ENCODE measurements at regions not wholly inside any gene's neighbourhood (a gene's known extent, or its start where the extent isn't known, plus 50 kb on each side); places are given as distances from the start of the nearest gene placed in this dataset.

DNA sequence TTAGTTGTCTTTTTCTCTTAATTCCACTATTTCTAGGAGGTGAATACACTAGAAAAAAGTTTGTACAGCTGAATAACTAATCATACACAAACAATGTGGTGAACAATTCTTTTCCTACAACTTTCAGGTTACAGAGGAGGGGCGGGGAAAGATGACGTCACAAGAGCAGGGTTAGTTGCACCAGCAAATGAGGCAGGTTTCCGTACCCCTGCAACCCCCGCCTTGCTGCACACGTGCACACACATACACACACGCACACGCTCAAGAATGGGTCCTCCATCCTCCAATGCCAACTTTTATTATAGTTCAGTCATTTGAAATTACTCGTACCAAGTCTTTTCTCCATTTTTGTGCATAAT is 122.8 kb downstream of the ARL4C start:
- intact Hi-C loops (cut with DNase I): no loop called here
- no peak for ATAC-seq (ENCODE audit: low FRiP score)
- H3K4me3 ChIP-seq (ENCODE audit: low read length in 2 of 2): no peak overlapping the region
- no peaks in the 10 kb centered on the region for H3K27me3 ChIP-seq (ENCODE audit: control insufficient read depth in 1 of 2, insufficient read depth in 2 of 2, low read length in 1 of 2)
- H3K27ac ChIP-seq (ENCODE audit: low read depth in 1 of 2, low read length in 2 of 2): no peak overlapping the region
- H3K4me1 ChIP-seq (ENCODE audit: control insufficient read depth in 1 of 2, insufficient read depth in 2 of 2, low read length in 2 of 2): no peaks in the 10 kb centered on the region
- 87 to 90% methylated on average over 8 of the region's 8 CpGs for WGBS, 2 donors
- no peaks in the 10 kb centered on the region for H3K9me3 ChIP-seq (ENCODE audit: control insufficient read depth, low read length)
- H3K36me3 ChIP-seq (ENCODE audit: control insufficient read depth in 1 of 2, insufficient read depth in 2 of 2, low read length in 1 of 2): no peaks in the 10 kb centered on the region
- DNase-seq: no peak

DNA sequence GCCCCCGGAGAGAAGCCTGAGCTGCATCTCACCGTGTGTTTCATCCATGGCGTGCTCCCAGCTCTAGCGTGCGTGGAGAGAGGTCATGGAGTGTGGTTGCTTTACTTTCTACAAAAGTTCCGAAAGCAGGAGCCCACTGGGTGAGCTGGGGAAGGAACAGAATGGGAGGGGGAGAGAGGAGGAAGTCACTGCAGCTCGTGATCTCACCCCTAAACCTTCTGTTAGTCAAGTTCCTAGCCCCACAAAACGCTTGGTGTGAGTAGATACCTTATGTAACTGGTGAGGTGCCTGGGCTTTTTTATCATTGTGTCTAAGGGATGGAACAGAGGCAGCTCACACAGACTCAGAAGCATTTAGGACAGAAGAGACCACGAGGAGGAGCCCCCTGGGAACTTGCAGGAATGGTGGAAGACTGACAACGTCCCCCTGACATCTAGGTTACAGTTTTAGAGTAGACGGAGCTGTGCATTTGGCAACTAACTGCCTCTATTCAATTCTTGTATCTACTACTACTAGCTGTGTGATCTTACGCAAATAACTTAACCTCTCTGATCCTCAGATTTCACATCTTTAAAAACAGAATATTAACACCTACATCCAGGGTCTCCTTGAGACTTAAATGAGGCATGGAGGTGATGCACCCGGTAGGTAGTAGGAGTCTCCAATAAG is 123.3 kb downstream of the ARL4C start:
- no peaks in the 10 kb centered on the region for H3K36me3 ChIP-seq (ENCODE audit: control insufficient read depth in 1 of 2, insufficient read depth in 2 of 2, low read length in 1 of 2)
- no peaks in the 10 kb centered on the region for H3K9me3 ChIP-seq (ENCODE audit: control insufficient read depth, low read length)
- ATAC-seq (ENCODE audit: low FRiP score): no peak
- no peak overlapping the region for H3K4me3 ChIP-seq (ENCODE audit: low read length in 2 of 2)
- DNase-seq: no peak
- no peak overlapping the region for H3K27ac ChIP-seq (ENCODE audit: low read depth in 1 of 2, low read length in 2 of 2)
- intact Hi-C loops (cut with DNase I): no loop called here
- no peaks in the 10 kb centered on the region for H3K4me1 ChIP-seq (ENCODE audit: control insufficient read depth in 1 of 2, insufficient read depth in 2 of 2, low read length in 2 of 2)
- WGBS, 2 donors: 68 to 72% methylated on average over 13 of the region's 13 CpGs
- no peaks in the 10 kb centered on the region for H3K27me3 ChIP-seq (ENCODE audit: control insufficient read depth in 1 of 2, insufficient read depth in 2 of 2, low read length in 1 of 2)

DNA sequence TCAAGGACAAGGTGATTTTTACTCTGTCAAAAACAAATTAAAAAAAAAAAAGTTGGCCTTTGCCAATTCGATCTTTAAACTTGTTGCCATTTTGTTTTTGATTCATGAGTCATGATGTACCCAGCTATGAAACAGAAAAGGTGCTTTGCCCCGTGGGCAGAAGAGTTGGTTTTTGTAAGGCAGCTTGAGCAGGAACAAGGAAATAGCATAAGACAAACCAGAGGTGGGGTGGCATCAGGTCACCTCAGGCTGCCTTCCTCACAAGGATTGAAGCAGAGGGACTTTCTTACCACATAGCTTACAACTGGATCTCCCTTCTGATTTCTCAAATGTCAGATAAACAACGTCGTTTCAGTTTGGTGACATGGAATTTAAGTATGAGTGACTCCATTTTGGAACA is 123.8 kb downstream of the ARL4C start:
- H3K4me3 ChIP-seq (ENCODE audit: low read length in 2 of 2): no peak overlapping the region
- DNase-seq: no peak
- WGBS, 2 donors: 63 to 67% methylated on average over 4 of the region's 4 CpGs
- no peak overlapping the region for H3K27ac ChIP-seq (ENCODE audit: low read depth in 1 of 2, low read length in 2 of 2)
- no peaks in the 10 kb centered on the region for H3K9me3 ChIP-seq (ENCODE audit: control insufficient read depth, low read length)
- H3K36me3 ChIP-seq (ENCODE audit: control insufficient read depth in 1 of 2, insufficient read depth in 2 of 2, low read length in 1 of 2): no peaks in the 10 kb centered on the region
- H3K27me3 ChIP-seq (ENCODE audit: control insufficient read depth in 1 of 2, insufficient read depth in 2 of 2, low read length in 1 of 2): no peaks in the 10 kb centered on the region
- ATAC-seq (ENCODE audit: low FRiP score): no peak
- intact Hi-C loops (cut with DNase I): no loop called here
- H3K4me1 ChIP-seq (ENCODE audit: control insufficient read depth in 1 of 2, insufficient read depth in 2 of 2, low read length in 2 of 2): no peaks in the 10 kb centered on the region

DNA sequence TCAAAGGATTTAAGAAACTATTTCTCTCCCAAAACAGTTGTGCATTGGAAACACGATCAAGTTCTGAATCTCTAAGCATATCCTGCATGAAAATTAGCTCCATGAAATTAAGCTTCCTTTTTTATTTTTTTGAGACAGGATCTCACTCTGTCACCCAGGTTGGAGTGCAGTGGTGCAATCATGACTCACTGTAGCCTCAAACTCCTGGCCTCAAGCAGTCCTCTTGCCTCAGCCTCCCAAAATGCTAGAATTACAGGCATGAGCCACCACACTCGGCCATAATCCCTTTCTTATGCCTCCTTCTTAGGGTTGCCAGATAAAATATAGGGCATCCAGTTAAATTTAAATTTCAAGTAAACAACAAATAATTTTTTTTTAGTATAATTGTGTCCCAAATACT is 124.4 kb downstream of the ARL4C start:
- H3K36me3 ChIP-seq (ENCODE audit: control insufficient read depth in 1 of 2, insufficient read depth in 2 of 2, low read length in 1 of 2): no peaks in the 10 kb centered on the region
- intact Hi-C loops (cut with DNase I): no loop called here

DNA sequence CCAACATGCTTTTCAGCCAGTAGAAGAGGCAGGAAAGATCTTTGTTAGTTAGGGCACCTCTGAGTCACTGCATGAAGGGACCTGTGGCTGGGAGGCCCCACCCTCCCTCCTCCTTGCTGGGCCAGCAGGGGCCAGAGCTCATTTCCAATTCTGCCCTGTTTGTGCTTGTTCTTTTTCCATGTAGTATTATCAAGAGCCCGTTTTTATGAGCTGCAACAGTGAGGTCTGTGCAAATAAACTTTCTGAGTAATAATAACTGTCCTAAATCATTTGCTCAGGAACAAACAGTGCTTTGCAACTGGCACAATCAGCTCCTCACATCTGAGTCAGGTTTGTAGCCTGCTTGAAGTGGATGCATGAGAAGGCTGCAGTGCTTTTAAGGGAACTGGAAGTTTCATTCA is 128.0 kb downstream of the ARL4C start:
- Histone ChIP-seq H3K27ac (ENCODE audit: low read depth in 1 of 2, low read length in 2 of 2) (no peak overlapping the region), H3K9me3 (ENCODE audit: control insufficient read depth, low read length) (no peaks in the 10 kb centered on the region), H3K4me3 (ENCODE audit: low read length in 2 of 2) (no peak overlapping the region), H3K27me3 (ENCODE audit: control insufficient read depth in 1 of 2, insufficient read depth in 2 of 2, low read length in 1 of 2) (no peaks in the 10 kb centered on the region), H3K36me3 (ENCODE audit: control insufficient read depth in 1 of 2, insufficient read depth in 2 of 2, low read length in 1 of 2) (no peaks in the 10 kb centered on the region), H3K4me1 (ENCODE audit: control insufficient read depth in 1 of 2, insufficient read depth in 2 of 2, low read length in 2 of 2) (no peaks in the 10 kb centered on the region)
- ATAC-seq (ENCODE audit: low FRiP score) (peak; percentile 49), DNase-seq (peak in 1 of 2 donors; percentile 56)
- intact Hi-C loops (cut with DNase I): no loop called here
- 23 to 24% methylated on average over 1 of the region's 1 CpG for WGBS, 2 donors

More for the DNA sequence above, 124.4 kb downstream of the ARL4C start:
- no peak for DNase-seq
- WGBS, 2 donors: 73 to 77% methylated on average over 2 of the region's 2 CpGs
- Histone ChIP-seq H3K4me3 (ENCODE audit: low read length in 2 of 2) (no peak overlapping the region), H3K9me3 (ENCODE audit: control insufficient read depth, low read length) (no peaks in the 10 kb centered on the region), H3K27me3 (ENCODE audit: control insufficient read depth in 1 of 2, insufficient read depth in 2 of 2, low read length in 1 of 2) (no peaks in the 10 kb centered on the region), H3K4me1 (ENCODE audit: control insufficient read depth in 1 of 2, insufficient read depth in 2 of 2, low read length in 2 of 2) (no peaks in the 10 kb centered on the region), H3K27ac (ENCODE audit: low read depth in 1 of 2, low read length in 2 of 2) (no peak overlapping the region)
- ATAC-seq (ENCODE audit: low FRiP score): no peak

DNA sequence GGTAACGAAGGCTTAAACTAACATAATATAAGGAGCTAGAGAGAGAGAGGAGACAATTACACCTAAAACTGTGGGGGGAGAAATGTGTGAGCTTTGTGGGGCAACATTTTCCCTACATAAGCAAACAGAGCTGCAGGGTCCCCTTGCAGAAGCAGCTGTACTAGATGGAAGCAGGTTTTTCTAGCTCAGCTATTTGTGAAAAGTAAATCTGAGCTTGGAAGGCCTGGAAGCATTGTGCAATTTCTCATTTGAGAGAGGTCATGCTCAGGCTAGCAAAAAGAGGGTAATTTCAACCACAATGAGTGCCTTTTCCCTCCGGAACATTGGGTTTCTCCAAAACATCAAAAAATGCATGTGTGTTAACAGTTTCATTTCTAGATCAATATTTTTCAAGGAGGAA is 130.0 kb downstream of the ARL4C start:
- H3K36me3 ChIP-seq (ENCODE audit: control insufficient read depth in 1 of 2, insufficient read depth in 2 of 2, low read length in 1 of 2): no peaks in the 10 kb centered on the region
- H3K4me3 ChIP-seq (ENCODE audit: low read length in 2 of 2): no peak overlapping the region
- no peaks in the 10 kb centered on the region for H3K27me3 ChIP-seq (ENCODE audit: control insufficient read depth in 1 of 2, insufficient read depth in 2 of 2, low read length in 1 of 2)
- 80 to 82% methylated on average over 2 of the region's 2 CpGs for WGBS, 2 donors
- no peak for DNase-seq
- H3K27ac ChIP-seq (ENCODE audit: low read depth in 1 of 2, low read length in 2 of 2): no peak overlapping the region
- H3K4me1 ChIP-seq (ENCODE audit: control insufficient read depth in 1 of 2, insufficient read depth in 2 of 2, low read length in 2 of 2): no peaks in the 10 kb centered on the region
- no peaks in the 10 kb centered on the region for H3K9me3 ChIP-seq (ENCODE audit: control insufficient read depth, low read length)
- ATAC-seq (ENCODE audit: low FRiP score): no peak
- intact Hi-C loops (cut with DNase I): no loop called here

DNA sequence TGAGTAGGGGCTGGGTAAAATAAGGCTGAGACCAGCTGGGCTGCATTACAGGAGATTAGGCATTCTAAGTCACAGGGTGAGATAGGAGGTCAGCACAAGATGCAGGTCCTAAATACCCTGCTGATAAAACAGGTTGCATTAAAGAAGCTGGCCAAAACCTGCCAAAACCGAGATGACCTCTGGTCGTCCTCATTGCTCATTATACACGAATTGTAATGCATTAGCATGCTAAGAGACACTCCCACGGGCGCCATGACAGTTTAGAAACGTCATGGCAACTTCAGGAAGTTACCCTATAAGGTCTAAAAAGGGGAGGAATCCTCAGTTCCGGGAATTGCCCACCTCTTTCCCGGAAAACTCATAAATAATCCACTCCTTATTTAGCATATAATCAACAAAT is 132.2 kb downstream of the ARL4C start:
- Histone ChIP-seq H3K4me3 (ENCODE audit: low read length in 2 of 2) (no peak overlapping the region), H3K4me1 (ENCODE audit: control insufficient read depth in 1 of 2, insufficient read depth in 2 of 2, low read length in 2 of 2) (no peaks in the 10 kb centered on the region), H3K27ac (ENCODE audit: low read depth in 1 of 2, low read length in 2 of 2) (no peak overlapping the region), H3K36me3 (ENCODE audit: control insufficient read depth in 1 of 2, insufficient read depth in 2 of 2, low read length in 1 of 2) (no peaks in the 10 kb centered on the region), H3K9me3 (ENCODE audit: control insufficient read depth, low read length) (no peaks in the 10 kb centered on the region), H3K27me3 (ENCODE audit: control insufficient read depth in 1 of 2, insufficient read depth in 2 of 2, low read length in 1 of 2) (no peaks in the 10 kb centered on the region)
- 64 to 70% methylated on average over 8 of the region's 8 CpGs for WGBS, 2 donors
- DNase-seq (no peak), ATAC-seq (ENCODE audit: low FRiP score) (no peak)
- intact Hi-C loops (cut with DNase I): no loop called here

- no peak overlapping the region for H3K4me3 ChIP-seq (ENCODE audit: low read length in 2 of 2)
- H3K27ac ChIP-seq (ENCODE audit: low read depth in 1 of 2, low read length in 2 of 2): no peak overlapping the region
- no peak for DNase-seq
- intact Hi-C loops (cut with DNase I): no loop called here
- WGBS, 2 donors: 31 to 40% methylated on average over 10 of the region's 10 CpGs
- no peak for ATAC-seq (ENCODE audit: low FRiP score)
- H3K4me1 ChIP-seq (ENCODE audit: control insufficient read depth in 1 of 2, insufficient read depth in 2 of 2, low read length in 2 of 2): no peaks in the 10 kb centered on the region
- H3K9me3 ChIP-seq (ENCODE audit: control insufficient read depth, low read length): no peaks in the 10 kb centered on the region
- no peaks in the 10 kb centered on the region for H3K27me3 ChIP-seq (ENCODE audit: control insufficient read depth in 1 of 2, insufficient read depth in 2 of 2, low read length in 1 of 2)
- no peaks in the 10 kb centered on the region for H3K36me3 ChIP-seq (ENCODE audit: control insufficient read depth in 1 of 2, insufficient read depth in 2 of 2, low read length in 1 of 2)
Measured at GRCh38 chr2:234363647-234364294, 133.1 kb downstream of the ARL4C start.

DNA sequence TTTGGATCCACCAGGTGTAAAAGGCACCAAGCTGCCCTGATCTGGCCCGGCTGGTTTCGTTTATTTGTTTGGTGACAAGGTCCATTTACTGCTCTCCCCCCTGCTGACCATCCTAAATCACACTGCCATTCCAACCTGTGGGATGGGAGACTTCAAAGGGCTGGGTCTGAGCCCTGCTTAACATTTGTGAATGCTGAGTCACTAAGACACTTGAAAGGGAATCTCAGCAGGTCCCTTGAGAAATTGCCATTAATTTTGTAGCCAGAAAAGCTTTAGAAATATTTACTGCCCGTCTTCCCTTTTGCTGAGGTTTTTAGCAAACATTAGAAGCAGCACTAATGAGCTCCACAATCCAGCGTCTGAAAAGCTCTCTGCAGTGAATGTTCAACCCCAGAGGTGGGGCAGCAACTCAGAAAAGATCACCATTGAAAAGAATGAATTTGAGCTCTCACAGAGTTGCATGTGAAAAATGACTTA is 133.8 kb downstream of the ARL4C start:
- WGBS, 2 donors: 15 to 27% methylated on average over 4 of the region's 4 CpGs
- no peak for ATAC-seq (ENCODE audit: low FRiP score)
- Histone ChIP-seq H3K36me3 (ENCODE audit: control insufficient read depth in 1 of 2, insufficient read depth in 2 of 2, low read length in 1 of 2) (no peaks in the 10 kb centered on the region), H3K4me1 (ENCODE audit: control insufficient read depth in 1 of 2, insufficient read depth in 2 of 2, low read length in 2 of 2) (no peaks in the 10 kb centered on the region), H3K27me3 (ENCODE audit: control insufficient read depth in 1 of 2, insufficient read depth in 2 of 2, low read length in 1 of 2) (no peaks in the 10 kb centered on the region), H3K27ac (ENCODE audit: low read depth in 1 of 2, low read length in 2 of 2) (no peak overlapping the region), H3K4me3 (ENCODE audit: low read length in 2 of 2) (no peak overlapping the region), H3K9me3 (ENCODE audit: control insufficient read depth, low read length) (no peaks in the 10 kb centered on the region)
- DNase-seq: no peak
- intact Hi-C loops (cut with DNase I): no loop called here
